Panc1 (cell line): ENCODE measurements at regions not wholly inside any gene's neighbourhood (a gene's known extent, or its start where the extent isn't known, plus 50 kb on each side); places are given as distances from the start of the nearest gene placed in this dataset.
"Not testable (repeated sequence)": the region's sequence is repeated elsewhere in the genome, so short reads cannot be mapped to it uniquely, and the experiment has no call there.

Source experiments
- CTCF ChIP-seq: fragments of 450-650 bp; IDR thresholded peaks from 2 replicates; pipeline ENCODE4 v1.5.1; 2017; ENCODE audit warnings: mild to moderate bottlenecking
- POLR2AphosphoS5 ChIP-seq: IDR thresholded peaks from 2 replicates; pipeline ENCODE4 v1.6.1; 2012; ENCODE audit warnings: mild to moderate bottlenecking, low read depth, low read length, moderate library complexity
- REST ChIP-seq, 2 experiments: IDR thresholded peaks; 2 replicates each; pipeline ENCODE4 v1.6.1; 2011 to 2012; ENCODE audit warnings: low read depth in 2 of 2, control low read depth in 1 of 2, low read length in 1 of 2, mild to moderate bottlenecking in 1 of 2, moderate library complexity in 1 of 2; ENCODE audit not compliant: insufficient read depth in 1 of 2

GRCh38 chr10:33867199-33867789 is 532.8 kb upstream of the NRP1 start:
- TF ChIP-seq POLR2AphosphoS5; CTCF; REST (IDR thresholded peaks at IDR 0.05; ENCODE audit: insufficient read depth in 1 of 2, low read depth in 2 of 2, low read length in 1 of 2): not testable (repeated sequence)
